ENCODE measurements at regions not wholly inside any gene's neighbourhood (a gene's known extent, or its start where the extent isn't known, plus 50 kb on each side); places are given as distances from the start of the nearest gene placed in this dataset.

DNA sequence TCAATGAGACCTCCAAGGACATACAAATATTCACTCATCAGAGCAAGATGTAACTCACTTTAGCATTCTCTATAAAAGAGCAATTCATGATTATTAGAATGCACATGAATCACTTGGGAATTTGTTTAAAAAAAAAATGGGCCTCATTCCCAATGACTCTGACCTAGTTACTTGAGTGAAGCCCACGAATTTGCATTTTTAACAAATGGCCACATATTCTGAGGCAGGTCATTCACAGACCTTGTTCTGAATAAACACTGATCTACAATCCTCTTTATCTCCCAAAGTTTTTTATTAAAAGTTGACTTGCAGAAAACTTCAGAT is 255.1 kb upstream of the VEGFC start:
- TF ChIP-seq POLR2AphosphoS5 (IDR thresholded peaks at IDR 0.05): no peak
- TF ChIP-seq, protein P1, sequence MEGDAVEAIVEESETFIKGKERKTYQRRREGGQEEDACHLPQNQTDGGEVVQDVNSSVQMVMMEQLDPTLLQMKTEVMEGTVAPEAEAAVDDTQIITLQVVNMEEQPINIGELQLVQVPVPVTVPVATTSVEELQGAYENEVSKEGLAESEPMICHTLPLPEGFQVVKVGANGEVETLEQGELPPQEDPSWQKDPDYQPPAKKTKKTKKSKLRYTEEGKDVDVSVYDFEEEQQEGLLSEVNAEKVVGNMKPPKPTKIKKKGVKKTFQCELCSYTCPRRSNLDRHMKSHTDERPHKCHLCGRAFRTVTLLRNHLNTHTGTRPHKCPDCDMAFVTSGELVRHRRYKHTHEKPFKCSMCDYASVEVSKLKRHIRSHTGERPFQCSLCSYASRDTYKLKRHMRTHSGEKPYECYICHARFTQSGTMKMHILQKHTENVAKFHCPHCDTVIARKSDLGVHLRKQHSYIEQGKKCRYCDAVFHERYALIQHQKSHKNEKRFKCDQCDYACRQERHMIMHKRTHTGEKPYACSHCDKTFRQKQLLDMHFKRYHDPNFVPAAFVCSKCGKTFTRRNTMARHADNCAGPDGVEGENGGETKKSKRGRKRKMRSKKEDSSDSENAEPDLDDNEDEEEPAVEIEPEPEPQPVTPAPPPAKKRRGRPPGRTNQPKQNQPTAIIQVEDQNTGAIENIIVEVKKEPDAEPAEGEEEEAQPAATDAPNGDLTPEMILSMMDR (IDR thresholded peaks at IDR 0.05): no peak
